ENCODE measurements at regions not wholly inside any gene's neighbourhood (a gene's known extent, or its start where the extent isn't known, plus 50 kb on each side); places are given as distances from the start of the nearest gene placed in this dataset.

DNA sequence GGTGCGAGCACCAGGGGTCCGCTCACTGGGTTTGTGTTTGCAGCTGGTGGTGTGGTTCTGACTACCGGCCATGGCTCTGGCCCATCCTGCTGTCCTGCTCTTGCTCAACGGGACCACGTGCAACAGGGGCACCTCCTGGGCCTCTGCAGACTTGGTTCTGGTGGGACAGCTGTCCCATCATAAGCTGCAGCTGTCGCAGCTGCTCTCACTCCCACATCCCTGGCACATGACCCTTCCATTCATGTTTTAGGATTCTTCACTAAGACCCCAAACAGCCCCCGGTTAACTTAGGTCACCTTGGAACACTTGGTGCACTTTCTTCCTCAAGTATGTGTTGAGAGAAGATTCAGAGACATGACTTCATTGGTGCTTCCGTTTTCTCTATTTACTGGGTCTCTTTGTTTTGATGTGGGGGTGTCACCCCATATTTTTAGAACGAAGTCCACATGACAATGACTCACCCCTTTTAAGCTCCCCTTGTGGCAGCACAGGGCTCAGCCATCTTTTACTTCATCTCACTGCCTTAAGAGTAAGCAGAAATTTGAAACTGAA, 68.4 kb upstream of the ARHGEF7 start:
- TF ChIP-seq EZH2phosphoT487 (IDR thresholded peaks at IDR 0.05; ENCODE audit: insufficient read depth, low read depth), result no peak
- no peak for TF ChIP-seq EZH2 (IDR thresholded peaks at IDR 0.05; ENCODE audit: insufficient read depth, poor library complexity, severe bottlenecking)
